Heart right ventricle (tissue), 16 donors: ENCODE measurements at regions not wholly inside any gene's neighbourhood (a gene's known extent, or its start where the extent isn't known, plus 50 kb on each side); places are given as distances from the start of the nearest gene placed in this dataset.

Experiments used
- ATAC-seq, 8 donors: fragments of 200-7000 bp; cut with Tn5 transposase; one replicate each; pipeline ENCODE4 v1.9.1; 2020; ENCODE audit warnings: mild to moderate bottlenecking in 8 of 8, moderate library complexity in 8 of 8, moderate number of reproducible peaks in 1 of 8
- DNase-seq, 2 donors: peaks; one replicate each; pipeline ENCODE4 v3.0.0-alpha.2; 2020
- H3K27ac ChIP-seq, 10 donors: fragments of 200-600 bp; sonication (generic) in 2 of 10; one replicate each; pipeline versions ENCODE4 v1.5.0 to v1.8.0; 2020 to 2022; ENCODE audit warnings: mild to moderate bottlenecking in 3 of 10
- H3K27me3 ChIP-seq, 7 donors: fragments of 200-600 bp; one replicate each; pipeline ENCODE4 v1.8.0; 2021 to 2022; ENCODE audit warnings: mild to moderate bottlenecking in 2 of 7
- H3K36me3 ChIP-seq, 9 donors: fragments of 200-600 bp; sonication (generic) in 1 of 9; one replicate each; pipeline versions ENCODE4 v1.5.0 to v1.8.0; 2020 to 2022; ENCODE audit warnings: mild to moderate bottlenecking in 2 of 9
- H3K4me1 ChIP-seq, 9 donors: fragments of 200-600 bp; sonication (generic) in 1 of 9; one replicate each; pipeline versions ENCODE4 v1.5.0 to v1.8.0; 2020 to 2022; ENCODE audit warnings: mild to moderate bottlenecking in 4 of 9
- H3K4me3 ChIP-seq, 10 donors: fragments of 200-600 bp; sonication (generic) in 2 of 10; one replicate each; pipeline versions ENCODE4 v1.5.0 to v1.8.0; 2020 to 2022; ENCODE audit warnings: mild to moderate bottlenecking in 7 of 10, moderate library complexity in 2 of 10
- H3K9me3 ChIP-seq, 11 donors: fragments of 200-600 bp in 10 of 11; sonication (generic) in 2 of 11; one replicate each; pipeline versions ENCODE4 v1.5.0 to v1.8.0; 2013 to 2022; ENCODE audit warnings: mild to moderate bottlenecking in 2 of 11, control low read depth in 1 of 11, moderate library complexity in 1 of 11
- WGBS, 2 donors: extraction: QIAGEN DNeasy Blood & Tissue Kit; methylation state at CpG; one replicate each; pipeline ENCODE4 v1.1.7; 2013; ENCODE audit warnings: inconsistent platforms in 1 of 2; 5-methylcytosine and 5-hydroxymethylcytosine counted together
- intact Hi-C, 10 donors: fragments of 100-400 bp; cut with DNase I; formaldehyde crosslinking; loops; one replicate each; pipeline versions ENCODE4 v1.11.1 to v1.14.2; 2022
- TF ChIP-seq, protein P1 (sequence below), 9 donors: fragments of 200-600 bp; sonication (generic) in 2 of 9; IDR thresholded peaks; one replicate each; pipeline versions ENCODE4 v1.5.0 to v1.8.0; 2021 to 2022; ENCODE audit warnings: antibody characterized with exemption in 9 of 9, mild to moderate bottlenecking in 5 of 9, moderate library complexity in 1 of 9
- donor health status: Arrhythmogenic right ventricular cardiomyopathy.
- donor health status: ischemic (EF 13 %, LVEDD 7.1; RV severe dilation, severe dysfunction).
- donor health status: healthy with polysubstance abuse.
- donor health status: DM: no; HTN: yes; CAD: no.
- donor health status: DM: no; HTN: no; CAD: no.
- donor health status: ischemic (EF 25% LVEDD 6.9; RV normal size, moderate dysfunction).
- donor health status: ischemic (EF 25% LVEDD 5.7; RV mildly dilated, moderate dysfunction).
- donor health status: healthy.
- donor health status: DM: yes; HTN: yes; CAD: no.
- donor health status: Ischemic cardiomyopathy.
- donor health status: ischemic (EF 35%, LVEDD 5.7; RV mildly dilated, moderate dysfunction).
- donor health status: nonischemic (EF 11% LVEDD 7.7; RV severe dilation, severe dysfunction).
- donor health status: DM: yes; HTN: yes; CAD: no.
- donor health status: PGD.
- donor health status: ischemic (EF 29% LVEDD 5.4; RV normal size, mild dysfunction).
- donor health status: nonischemic (EF 23%, LVEDD 6.1; RV moderate dilation, normal function).

DNA sequence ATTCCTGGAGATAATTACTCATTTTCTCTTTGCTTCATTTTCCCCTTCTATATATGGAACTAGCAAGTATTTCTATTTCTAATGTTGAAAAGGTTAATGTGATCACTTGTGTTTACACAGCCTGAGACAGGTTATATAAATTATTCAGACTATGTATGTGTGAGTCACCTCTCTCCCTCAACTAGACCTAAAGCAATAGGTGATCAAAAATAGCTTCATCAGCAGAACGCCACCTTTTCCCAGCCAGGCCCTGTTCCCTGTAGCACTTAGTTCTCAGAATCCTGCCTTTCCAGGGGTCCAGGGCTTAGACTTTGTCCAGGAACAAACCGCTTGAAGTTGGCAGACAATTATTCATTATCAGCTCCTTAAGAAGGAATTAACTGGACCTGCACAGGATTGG, 125.3 kb upstream of the EXOC2 start:
- intact Hi-C loops = no loop called here
- ATAC-seq (no peak), DNase-seq (no peak)
- peaks cover 0 to 8% (median 0%) of the 10 kb centered on the region in 9 donors for H3K4me1 ChIP-seq
- H3K9me3 ChIP-seq = no peaks in the 10 kb centered on the region
- H3K27ac ChIP-seq = no peak overlapping the region
- WGBS, 2 donors = 82 to 90% methylated on average over 2 of the region's 2 CpGs
- no peak overlapping the region for H3K4me3 ChIP-seq
- H3K36me3 ChIP-seq = no peaks in the 10 kb centered on the region
- peaks cover 0 to 17% (median 4%) of the 10 kb centered on the region in 7 donors for H3K27me3 ChIP-seq
- TF ChIP-seq, protein P1, sequence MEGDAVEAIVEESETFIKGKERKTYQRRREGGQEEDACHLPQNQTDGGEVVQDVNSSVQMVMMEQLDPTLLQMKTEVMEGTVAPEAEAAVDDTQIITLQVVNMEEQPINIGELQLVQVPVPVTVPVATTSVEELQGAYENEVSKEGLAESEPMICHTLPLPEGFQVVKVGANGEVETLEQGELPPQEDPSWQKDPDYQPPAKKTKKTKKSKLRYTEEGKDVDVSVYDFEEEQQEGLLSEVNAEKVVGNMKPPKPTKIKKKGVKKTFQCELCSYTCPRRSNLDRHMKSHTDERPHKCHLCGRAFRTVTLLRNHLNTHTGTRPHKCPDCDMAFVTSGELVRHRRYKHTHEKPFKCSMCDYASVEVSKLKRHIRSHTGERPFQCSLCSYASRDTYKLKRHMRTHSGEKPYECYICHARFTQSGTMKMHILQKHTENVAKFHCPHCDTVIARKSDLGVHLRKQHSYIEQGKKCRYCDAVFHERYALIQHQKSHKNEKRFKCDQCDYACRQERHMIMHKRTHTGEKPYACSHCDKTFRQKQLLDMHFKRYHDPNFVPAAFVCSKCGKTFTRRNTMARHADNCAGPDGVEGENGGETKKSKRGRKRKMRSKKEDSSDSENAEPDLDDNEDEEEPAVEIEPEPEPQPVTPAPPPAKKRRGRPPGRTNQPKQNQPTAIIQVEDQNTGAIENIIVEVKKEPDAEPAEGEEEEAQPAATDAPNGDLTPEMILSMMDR (IDR thresholded peaks at IDR 0.05) = no peak

DNA sequence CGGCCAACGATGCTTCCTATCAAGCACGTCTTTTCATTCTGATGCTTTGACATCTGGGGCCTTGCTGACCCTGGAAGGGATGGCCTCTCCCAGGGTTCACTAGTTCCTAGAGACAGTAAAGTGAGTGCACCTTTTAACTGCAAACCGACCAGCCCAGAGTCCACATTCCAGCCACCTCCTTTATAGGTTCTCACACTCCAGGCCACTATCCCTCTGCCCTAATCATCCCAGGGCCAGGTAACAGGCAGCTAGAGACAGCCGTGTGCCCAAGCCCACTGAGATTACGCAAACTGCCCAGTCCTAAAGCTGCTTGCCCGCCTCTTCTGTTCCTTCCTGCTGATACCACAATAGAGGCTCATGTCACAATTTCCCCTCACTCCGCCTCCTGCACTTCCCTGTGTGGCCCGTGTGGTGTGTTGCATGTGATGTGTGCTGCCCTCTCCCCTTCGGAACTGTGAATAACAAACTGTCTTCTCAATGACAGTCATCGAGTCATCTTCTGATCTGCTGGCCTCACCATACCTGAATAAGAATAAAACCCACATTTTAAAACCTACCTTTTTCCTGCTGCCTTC, 123.7 kb upstream of the EXOC2 start:
- H3K27ac ChIP-seq = no peak overlapping the region
- H3K9me3 ChIP-seq = no peaks in the 10 kb centered on the region
- peaks cover 0 to 8% (median 0%) of the 10 kb centered on the region in 9 donors for H3K4me1 ChIP-seq
- H3K27me3 ChIP-seq = peaks cover 0 to 10% (median 0%) of the 10 kb centered on the region in 7 donors
- 60 to 64% methylated on average over 11 of the region's 11 CpGs for WGBS, 2 donors
- no peaks in the 10 kb centered on the region for H3K36me3 ChIP-seq
- intact Hi-C loops = no loop called here
- no peak overlapping the region for H3K4me3 ChIP-seq
- DNase-seq = no peak
- TF ChIP-seq, protein P1 (IDR thresholded peaks at IDR 0.05) = no peak
- no peak for ATAC-seq

DNA sequence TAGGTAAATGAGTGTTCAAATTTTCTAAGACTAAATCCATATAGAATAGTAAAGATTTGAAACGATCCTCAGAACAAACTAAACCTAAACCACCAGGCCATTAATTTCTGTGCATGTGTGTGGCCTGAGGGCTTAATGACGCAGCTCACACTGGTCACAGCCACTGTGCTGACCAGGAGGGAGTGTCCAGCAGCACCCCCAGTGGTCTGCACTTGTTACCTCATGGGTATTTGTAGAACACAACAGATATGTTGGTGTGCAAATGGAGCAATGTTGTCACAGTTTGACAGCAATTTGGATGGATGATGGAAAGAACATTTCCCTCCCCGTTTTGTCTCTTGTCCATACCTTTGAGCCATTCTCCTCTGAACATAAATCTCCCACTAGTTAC, 122.4 kb upstream of the EXOC2 start:
- H3K27ac ChIP-seq = no peak overlapping the region
- intact Hi-C loops = no loop called here
- no peaks in the 10 kb centered on the region for H3K36me3 ChIP-seq
- WGBS, 2 donors = 80 to 90% methylated on average over 3 of the region's 3 CpGs
- DNase-seq (no peak), ATAC-seq (no peak)
- no peaks in the 10 kb centered on the region for H3K9me3 ChIP-seq
- peaks cover 0 to 8% (median 0%) of the 10 kb centered on the region in 9 donors for H3K4me1 ChIP-seq
- TF ChIP-seq, protein P1 (IDR thresholded peaks at IDR 0.05) = peak in 2 of 9 donors; percentile 9
- H3K27me3 ChIP-seq = no peaks in the 10 kb centered on the region
- no peak overlapping the region for H3K4me3 ChIP-seq

DNA sequence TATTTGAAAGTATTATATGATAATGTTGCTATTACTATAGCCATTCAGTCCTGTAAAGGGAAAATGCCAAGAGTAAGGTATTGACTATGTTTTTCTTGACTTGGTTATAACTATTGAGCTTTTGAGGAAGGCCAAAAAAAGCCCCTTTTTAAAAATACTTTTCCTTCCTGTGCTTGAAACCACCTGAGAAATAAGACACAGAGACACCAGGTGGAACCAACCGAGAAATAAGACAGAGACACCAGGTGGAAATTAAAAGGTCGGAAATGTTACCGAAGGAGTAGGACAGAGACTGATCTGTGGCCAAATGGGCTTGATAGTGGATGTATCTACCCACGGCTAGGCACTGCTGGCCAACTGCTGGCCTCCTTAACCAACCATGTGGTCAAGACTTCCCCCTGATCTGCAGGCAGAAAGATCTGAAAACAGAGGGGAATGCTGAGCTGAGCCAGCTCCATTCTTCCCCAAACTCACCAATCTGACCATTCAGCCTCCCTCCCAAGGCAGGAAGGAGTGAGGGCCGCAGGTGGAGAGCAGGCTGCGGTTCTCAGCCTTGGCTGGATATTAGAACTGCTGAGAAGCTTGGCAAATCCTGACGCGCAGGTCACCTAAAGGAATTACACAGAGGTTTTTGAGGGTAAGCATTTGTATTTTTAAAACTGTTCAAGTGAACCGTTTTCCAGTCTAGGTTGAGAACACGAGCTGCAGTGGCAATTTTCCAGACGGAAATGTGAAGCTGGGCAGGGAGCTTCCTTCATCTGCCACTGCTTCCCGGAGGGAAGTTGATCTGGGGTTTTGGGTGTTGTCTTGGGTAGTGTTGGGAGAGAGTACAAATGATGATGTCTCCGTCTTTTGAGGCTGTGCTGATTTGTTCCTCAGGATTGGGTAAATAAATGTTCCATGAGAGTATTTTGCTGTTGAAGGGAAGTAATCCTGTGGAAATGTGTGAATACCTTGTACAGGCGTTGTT, 121.7 kb upstream of the EXOC2 start:
- intact Hi-C loops = no loop called here
- DNase-seq (no peak), ATAC-seq (no peak)
- Histone ChIP-seq H3K4me1 (peaks cover 0 to 8% (median 0%) of the 10 kb centered on the region in 9 donors), H3K36me3 (no peaks in the 10 kb centered on the region), H3K4me3 (no peak overlapping the region), H3K9me3 (no peaks in the 10 kb centered on the region), H3K27me3 (peaks cover 0 to under 1% (median 0%) of the 10 kb centered on the region in 7 donors), H3K27ac (no peak overlapping the region)
- WGBS, 2 donors = 73 to 79% methylated on average over 14 of the region's 14 CpGs
- TF ChIP-seq, protein P1 (IDR thresholded peaks at IDR 0.05) = no peak
